ENCODE measurements at regions not wholly inside any gene's neighbourhood (a gene's known extent, or its start where the extent isn't known, plus 50 kb on each side); places are given as distances from the start of the nearest gene placed in this dataset.

DNA sequence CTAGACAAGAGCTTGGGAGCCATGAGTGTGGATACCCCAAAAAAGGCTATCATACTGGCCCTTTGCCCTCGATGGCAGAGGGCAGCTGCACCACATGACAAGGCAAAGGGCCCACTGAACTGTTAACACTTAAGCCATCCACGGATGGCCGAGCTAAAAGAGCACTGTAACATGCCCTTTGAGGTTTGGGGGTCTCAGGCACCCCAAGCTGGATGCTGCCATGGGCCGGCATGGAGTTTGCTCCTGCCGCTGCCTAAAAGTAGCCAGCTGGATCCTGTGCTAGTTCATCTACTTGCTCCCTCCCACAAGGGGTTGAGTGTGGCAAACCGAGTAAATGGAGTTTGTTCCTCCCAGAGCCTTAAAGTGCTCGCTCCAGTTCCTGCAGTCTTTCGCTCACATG, 383.2 kb upstream of the LRRC4C start:
- TF ChIP-seq, protein P1, sequence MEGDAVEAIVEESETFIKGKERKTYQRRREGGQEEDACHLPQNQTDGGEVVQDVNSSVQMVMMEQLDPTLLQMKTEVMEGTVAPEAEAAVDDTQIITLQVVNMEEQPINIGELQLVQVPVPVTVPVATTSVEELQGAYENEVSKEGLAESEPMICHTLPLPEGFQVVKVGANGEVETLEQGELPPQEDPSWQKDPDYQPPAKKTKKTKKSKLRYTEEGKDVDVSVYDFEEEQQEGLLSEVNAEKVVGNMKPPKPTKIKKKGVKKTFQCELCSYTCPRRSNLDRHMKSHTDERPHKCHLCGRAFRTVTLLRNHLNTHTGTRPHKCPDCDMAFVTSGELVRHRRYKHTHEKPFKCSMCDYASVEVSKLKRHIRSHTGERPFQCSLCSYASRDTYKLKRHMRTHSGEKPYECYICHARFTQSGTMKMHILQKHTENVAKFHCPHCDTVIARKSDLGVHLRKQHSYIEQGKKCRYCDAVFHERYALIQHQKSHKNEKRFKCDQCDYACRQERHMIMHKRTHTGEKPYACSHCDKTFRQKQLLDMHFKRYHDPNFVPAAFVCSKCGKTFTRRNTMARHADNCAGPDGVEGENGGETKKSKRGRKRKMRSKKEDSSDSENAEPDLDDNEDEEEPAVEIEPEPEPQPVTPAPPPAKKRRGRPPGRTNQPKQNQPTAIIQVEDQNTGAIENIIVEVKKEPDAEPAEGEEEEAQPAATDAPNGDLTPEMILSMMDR (IDR thresholded peaks at IDR 0.05; ENCODE audit: insufficient read depth, low read depth, low read length), result no peak
- TF ChIP-seq EZH2 (IDR thresholded peaks at IDR 0.05; ENCODE audit: insufficient read depth, low read length), result no peak
